ENCODE measurements at regions not wholly inside any gene's neighbourhood (a gene's known extent, or its start where the extent isn't known, plus 50 kb on each side); places are given as distances from the start of the nearest gene placed in this dataset.

GRCh38 chr10:4109469-4109868, 324.5 kb upstream of the KLF6 start:
- DNase-seq (ENCODE audit: low spot score) = no peak

- no peak for DNase-seq (ENCODE audit: low spot score)
Observed at GRCh38 chr10:4108693-4109092, 323.7 kb upstream of the KLF6 start.

GRCh38 chr10:4107285-4107851, 322.4 kb upstream of the KLF6 start:
- no peak for DNase-seq (ENCODE audit: low spot score)

GRCh38 chr10:4103603-4104002, 318.6 kb upstream of the KLF6 start:
- no peak for DNase-seq (ENCODE audit: low spot score)

GRCh38 chr10:4102802-4103344, 317.9 kb upstream of the KLF6 start:
- no peak for DNase-seq (ENCODE audit: low spot score)

- no peak for DNase-seq (ENCODE audit: low spot score)
Observed at GRCh38 chr10:4101918-4102654, 317.1 kb upstream of the KLF6 start.

- no peak for DNase-seq (ENCODE audit: low spot score)
Observed at GRCh38 chr10:4100380-4100779, 315.4 kb upstream of the KLF6 start.

- no peak for DNase-seq (ENCODE audit: low spot score)
Observed at GRCh38 chr10:4099202-4099601, 314.2 kb upstream of the KLF6 start.

- DNase-seq (ENCODE audit: low spot score) = no peak
Observed at GRCh38 chr10:4095166-4095917, 310.3 kb upstream of the KLF6 start.

GRCh38 chr10:4094751-4095150, 309.7 kb upstream of the KLF6 start:
- no peak for DNase-seq (ENCODE audit: low spot score)

GRCh38 chr10:4093438-4093837, 308.4 kb upstream of the KLF6 start:
- DNase-seq (ENCODE audit: low spot score) = no peak

GRCh38 chr10:4088354-4089066, 303.5 kb upstream of the KLF6 start:
- no peak for DNase-seq (ENCODE audit: low spot score)

GRCh38 chr10:4086131-4086898, 301.3 kb upstream of the KLF6 start:
- no peak for DNase-seq (ENCODE audit: low spot score)

GRCh38 chr10:4083509-4084003, 298.5 kb upstream of the KLF6 start:
- no peak for DNase-seq (ENCODE audit: low spot score)

GRCh38 chr10:4082861-4083260, 297.9 kb upstream of the KLF6 start:
- DNase-seq (ENCODE audit: low spot score) = no peak

- no peak for DNase-seq (ENCODE audit: low spot score)
Observed at GRCh38 chr10:4081685-4082111, 296.7 kb upstream of the KLF6 start.

GRCh38 chr10:4080225-4080805, 295.3 kb upstream of the KLF6 start:
- no peak for DNase-seq (ENCODE audit: low spot score)

- no peak for DNase-seq (ENCODE audit: low spot score)
Observed at GRCh38 chr10:4079803-4080202, 294.8 kb upstream of the KLF6 start.

- no peak for DNase-seq (ENCODE audit: low spot score)
Observed at GRCh38 chr10:4077804-4078203, 292.8 kb upstream of the KLF6 start.

- DNase-seq (ENCODE audit: low spot score) = no peak
Observed at GRCh38 chr10:4076983-4077382, 292.0 kb upstream of the KLF6 start.

GRCh38 chr10:4075443-4075842, 290.4 kb upstream of the KLF6 start:
- no peak for DNase-seq (ENCODE audit: low spot score)
